CD8-positive, alpha-beta memory T cell (primary cell): ENCODE measurements at regions not wholly inside any gene's neighbourhood (a gene's known extent, or its start where the extent isn't known, plus 50 kb on each side); places are given as distances from the start of the nearest gene placed in this dataset.
A peak's percentile ranks its signal among the peaks of the same experiment; 100 is the strongest.

Experiments used
- CTCF ChIA-PET: fragments of 350-600 bp; sonication (Branson Sonifier 250); formaldehyde crosslinking; loops from one replicate; lab custom pipeline; 2021; ENCODE audit warnings: antibody characterized with exemption; lab: Charles Lee
- POLR2A ChIA-PET: fragments of 350-600 bp; sonication (Branson Sonifier 250); formaldehyde crosslinking; loops from one replicate; lab custom pipeline; 2021; ENCODE audit warnings: antibody characterized with exemption; lab: Charles Lee
- DNase-seq, 5 donors: peaks; one replicate each; pipeline versions ENCODE4 v3.0.0 to v3.0.0-alpha.2; 2020 to 2022; ENCODE audit warnings: mixed read lengths in 1 of 5
- H3K27ac ChIP-seq: one replicate; pipeline ENCODE4 v1.7.0; 2013; ENCODE audit warnings: low read depth, mild to moderate bottlenecking, low read length, moderate library complexity
- H3K27me3 ChIP-seq: 2 replicates; pipeline ENCODE4 v1.7.0; 2013; ENCODE audit warnings: low read length, mild to moderate bottlenecking; ENCODE audit not compliant: insufficient read depth, poor library complexity, severe bottlenecking
- H3K36me3 ChIP-seq: 2 replicates; pipeline ENCODE4 v1.7.0; 2013; ENCODE audit warnings: mild to moderate bottlenecking, low read length, moderate library complexity; ENCODE audit not compliant: insufficient read depth
- H3K4me1 ChIP-seq: 2 replicates; pipeline ENCODE4 v1.7.0; 2013; ENCODE audit warnings: mild to moderate bottlenecking, low read length, moderate library complexity; ENCODE audit not compliant: insufficient read depth
- H3K4me3 ChIP-seq: 2 replicates; pipeline ENCODE4 v1.7.0; 2013; ENCODE audit warnings: mild to moderate bottlenecking, low read length
- H3K9me3 ChIP-seq: 2 replicates; pipeline ENCODE4 v1.7.0; 2013; ENCODE audit warnings: mild to moderate bottlenecking, low read length
- H3K27ac Mint-ChIP-seq, 8 donors: one replicate each; pipeline ENCODE4 v1.8.0; 2020 to 2021; ENCODE audit warnings: mixed read lengths in 8 of 8, mild to moderate bottlenecking in 6 of 8, inconsistent platforms in 3 of 8, moderate library complexity in 3 of 8
- H3K27me3 Mint-ChIP-seq, 2 donors: one replicate each; pipeline ENCODE4 v1.8.0; 2020 to 2021; ENCODE audit warnings: mixed read lengths in 2 of 2, mild to moderate bottlenecking in 1 of 2, moderate library complexity in 1 of 2
- H3K36me3 Mint-ChIP-seq, 3 donors: one replicate each; pipeline ENCODE4 v1.8.0; 2020 to 2021; ENCODE audit warnings: mixed read lengths in 3 of 3, inconsistent platforms in 1 of 3, mild to moderate bottlenecking in 1 of 3
- H3K4me1 Mint-ChIP-seq, 3 donors: one replicate each; pipeline ENCODE4 v1.8.0; 2020 to 2021; ENCODE audit warnings: mixed read lengths in 3 of 3, inconsistent platforms in 1 of 3, mild to moderate bottlenecking in 1 of 3
- H3K4me3 Mint-ChIP-seq, 7 donors: one replicate each; pipeline ENCODE4 v1.8.0; 2020 to 2021; ENCODE audit warnings: mixed read lengths in 7 of 7, mild to moderate bottlenecking in 6 of 7, moderate library complexity in 4 of 7, inconsistent platforms in 2 of 7
- H3K9me3 Mint-ChIP-seq, 5 donors: one replicate each; pipeline ENCODE4 v1.8.0; 2020 to 2022; ENCODE audit warnings: mixed read lengths in 5 of 5, mild to moderate bottlenecking in 3 of 5, moderate library complexity in 2 of 5, inconsistent platforms in 1 of 5

GRCh38 chr2:217219164-217219520, 359.3 kb upstream of the TNP1 start:
- Mint-ChIP-seq H3K9me3 (no peaks in the 10 kb centered on the region), H3K27me3 (no peaks in the 10 kb centered on the region), H3K4me3 (no peak overlapping the region), H3K36me3 (no peaks in the 10 kb centered on the region), H3K4me1 (peaks cover 6 to 17% (median 11%) of the 10 kb centered on the region in 3 donors), H3K27ac (no peak overlapping the region)
- Histone ChIP-seq H3K27me3 (no peaks in the 10 kb centered on the region), H3K4me3 (no peak overlapping the region), H3K9me3 (no peaks in the 10 kb centered on the region), H3K36me3 (no peaks in the 10 kb centered on the region), H3K4me1 (no peaks in the 10 kb centered on the region), H3K27ac (no peak overlapping the region)
- no peak for DNase-seq
- ChIA-PET POLR2A (no interaction called here), CTCF (no interaction called here)

- POLR2A ChIA-PET = interaction anchor here (0.5 kb wide), 1 partner anchor 34 kb away, joined by 9 read pairs; no protein-coding TSS in a partner anchor
- Mint-ChIP-seq H3K9me3 (no peaks in the 10 kb centered on the region), H3K4me1 (peaks cover 4 to 14% (median 9%) of the 10 kb centered on the region in 3 donors), H3K27ac (peak overlapping the region in 1 of 8 donors; percentile 65), H3K27me3 (no peaks in the 10 kb centered on the region), H3K36me3 (no peaks in the 10 kb centered on the region), H3K4me3 (no peak overlapping the region)
- H3K27ac ChIP-seq = no peak overlapping the region
- H3K27me3 ChIP-seq = no peaks in the 10 kb centered on the region
- no peak overlapping the region for H3K4me3 ChIP-seq
- no peaks in the 10 kb centered on the region for H3K9me3 ChIP-seq
- H3K36me3 ChIP-seq = no peaks in the 10 kb centered on the region
- no peaks in the 10 kb centered on the region for H3K4me1 ChIP-seq
- no peak for DNase-seq
- CTCF ChIA-PET = no interaction called here
Observed at GRCh38 chr2:217218269-217219163, 358.7 kb upstream of the TNP1 start.

GRCh38 chr2:217216982-217217381, 357.1 kb upstream of the TNP1 start:
- Mint-ChIP-seq H3K27me3 (no peaks in the 10 kb centered on the region), H3K9me3 (no peaks in the 10 kb centered on the region), H3K4me3 (no peak overlapping the region), H3K36me3 (no peaks in the 10 kb centered on the region), H3K27ac (no peak overlapping the region), H3K4me1 (no peaks in the 10 kb centered on the region)
- Histone ChIP-seq H3K36me3 (no peaks in the 10 kb centered on the region), H3K27me3 (no peaks in the 10 kb centered on the region), H3K27ac (no peak overlapping the region), H3K4me3 (no peak overlapping the region), H3K9me3 (no peaks in the 10 kb centered on the region), H3K4me1 (no peaks in the 10 kb centered on the region)
- DNase-seq = no peak
- ChIA-PET CTCF (no interaction called here), POLR2A (no interaction called here)

- no peak for DNase-seq
- ChIA-PET POLR2A (no interaction called here), CTCF (no interaction called here)
- Histone ChIP-seq H3K36me3 (no peaks in the 10 kb centered on the region), H3K9me3 (no peaks in the 10 kb centered on the region), H3K4me3 (no peak overlapping the region), H3K27ac (no peak overlapping the region), H3K4me1 (no peaks in the 10 kb centered on the region), H3K27me3 (no peaks in the 10 kb centered on the region)
- Mint-ChIP-seq H3K27ac (peak overlapping the region in 1 of 8 donors; percentile 7), H3K9me3 (no peaks in the 10 kb centered on the region), H3K4me1 (no peaks in the 10 kb centered on the region), H3K36me3 (no peaks in the 10 kb centered on the region), H3K4me3 (no peak overlapping the region), H3K27me3 (no peaks in the 10 kb centered on the region)
Observed at GRCh38 chr2:217216316-217216715, 356.5 kb upstream of the TNP1 start.

GRCh38 chr2:217215877-217216276, 356.0 kb upstream of the TNP1 start:
- Mint-ChIP-seq H3K27ac (no peak overlapping the region), H3K36me3 (no peaks in the 10 kb centered on the region), H3K4me3 (no peak overlapping the region), H3K9me3 (no peaks in the 10 kb centered on the region), H3K27me3 (peaks cover 0 to 2% of the 10 kb centered on the region in 2 donors), H3K4me1 (no peaks in the 10 kb centered on the region)
- Histone ChIP-seq H3K4me1 (no peaks in the 10 kb centered on the region), H3K27me3 (no peaks in the 10 kb centered on the region), H3K36me3 (no peaks in the 10 kb centered on the region), H3K4me3 (no peak overlapping the region), H3K9me3 (no peaks in the 10 kb centered on the region), H3K27ac (no peak overlapping the region)
- ChIA-PET POLR2A (no interaction called here), CTCF (no interaction called here)
- DNase-seq = no peak

DNA sequence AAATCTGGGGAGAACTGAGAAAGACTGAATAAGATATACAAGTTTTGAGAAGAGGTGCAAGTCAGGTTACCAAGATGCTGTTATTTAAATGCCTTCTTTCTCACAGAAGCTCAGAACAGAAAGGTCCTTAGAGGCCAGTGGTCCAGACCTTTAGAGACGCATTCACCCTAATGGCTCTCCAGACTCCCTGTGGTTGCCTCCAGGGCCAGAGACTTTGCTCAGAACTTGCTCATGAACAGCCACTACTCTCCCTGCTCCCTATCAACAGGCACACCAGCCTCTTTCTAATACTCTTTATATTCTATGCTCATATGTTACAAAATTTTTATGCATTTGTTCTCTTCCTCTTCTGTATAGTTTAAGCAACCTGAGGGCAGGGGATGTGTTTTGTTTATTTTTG, 349.0 kb upstream of the TNP1 start:
- DNase-seq = no peak
- ChIA-PET POLR2A (no interaction called here), CTCF (no interaction called here)
- H3K36me3 Mint-ChIP-seq = no peaks in the 10 kb centered on the region
- Histone ChIP-seq H3K27me3 (no peaks in the 10 kb centered on the region), H3K36me3 (no peaks in the 10 kb centered on the region), H3K9me3 (no peaks in the 10 kb centered on the region), H3K4me1 (no peaks in the 10 kb centered on the region), H3K4me3 (no peak overlapping the region), H3K27ac (no peak overlapping the region)
- H3K27ac Mint-ChIP-seq = no peak overlapping the region
- H3K4me3 Mint-ChIP-seq = no peak overlapping the region
- peaks cover 0 to 11% (median 2%) of the 10 kb centered on the region in 5 donors for H3K9me3 Mint-ChIP-seq
- H3K27me3 Mint-ChIP-seq = peaks cover 12 to 20% of the 10 kb centered on the region in 2 donors
- H3K4me1 Mint-ChIP-seq = no peaks in the 10 kb centered on the region

DNA sequence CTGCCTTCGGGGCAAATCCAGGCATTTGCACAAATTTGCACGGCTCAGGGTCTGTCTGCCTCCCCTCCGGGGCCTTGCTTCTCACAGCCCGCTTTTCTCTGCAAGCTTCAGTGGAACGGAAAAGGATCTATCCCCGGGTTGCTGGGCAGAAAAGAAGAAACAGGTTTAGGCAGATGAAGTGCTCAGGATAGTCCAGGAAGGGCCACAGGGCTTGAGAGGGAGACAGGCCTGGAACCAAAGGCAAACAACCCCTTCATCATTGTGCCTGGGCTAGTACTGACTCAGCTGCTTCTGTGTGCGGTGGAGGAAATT, 347.8 kb upstream of the TNP1 start:
- no peaks in the 10 kb centered on the region for H3K27me3 ChIP-seq
- ChIA-PET CTCF (no interaction called here), POLR2A (no interaction called here)
- Mint-ChIP-seq H3K27ac (no peak overlapping the region), H3K9me3 (peaks cover 0 to 11% (median 3%) of the 10 kb centered on the region in 5 donors), H3K4me1 (no peaks in the 10 kb centered on the region), H3K4me3 (no peak overlapping the region), H3K36me3 (no peaks in the 10 kb centered on the region), H3K27me3 (peaks cover 12 to 20% of the 10 kb centered on the region in 2 donors)
- H3K4me1 ChIP-seq = no peaks in the 10 kb centered on the region
- H3K9me3 ChIP-seq = no peaks in the 10 kb centered on the region
- H3K36me3 ChIP-seq = no peaks in the 10 kb centered on the region
- no peak overlapping the region for H3K27ac ChIP-seq
- no peak overlapping the region for H3K4me3 ChIP-seq
- no peak for DNase-seq

DNA sequence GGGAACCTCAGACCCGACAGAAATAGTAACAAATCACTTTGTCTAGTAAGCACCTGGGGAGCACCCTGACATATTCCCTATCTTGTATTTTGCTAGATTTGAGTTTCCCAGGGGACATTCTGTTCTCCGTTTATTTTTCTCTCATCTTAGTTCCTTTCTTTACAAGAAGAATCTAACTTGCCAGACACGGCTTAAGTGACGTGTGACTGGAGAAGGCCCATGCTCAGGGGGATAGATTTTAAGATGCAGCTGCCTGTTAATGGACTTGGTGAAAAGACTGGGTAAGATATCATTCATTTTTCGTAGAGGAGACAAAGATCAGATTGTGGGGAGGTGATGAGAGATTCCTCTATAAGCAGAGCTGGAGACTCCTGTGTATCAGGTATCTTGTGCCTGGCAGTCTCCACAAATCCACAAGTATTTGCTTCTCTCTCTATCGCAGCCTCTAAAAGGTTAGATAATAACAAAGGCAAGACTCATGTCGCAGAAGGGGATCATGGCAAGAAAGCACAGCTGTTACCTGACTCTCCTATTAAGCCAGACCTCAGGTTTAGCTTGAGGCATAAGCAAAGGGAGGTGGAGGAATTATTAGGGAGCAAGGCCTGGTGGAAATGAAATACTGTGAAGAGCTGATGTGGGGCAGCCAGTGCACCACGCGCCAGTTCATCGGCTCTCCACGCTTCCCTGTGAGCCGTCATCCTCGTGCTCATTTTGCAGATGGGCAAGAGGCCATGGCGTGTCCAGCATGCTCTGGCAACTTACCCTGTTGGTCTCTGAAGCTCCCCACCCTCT, 347.2 kb upstream of the TNP1 start:
- POLR2A ChIA-PET = no interaction called here
- Mint-ChIP-seq H3K27ac (no peak overlapping the region), H3K4me1 (no peaks in the 10 kb centered on the region), H3K27me3 (peaks cover 12 to 20% of the 10 kb centered on the region in 2 donors), H3K4me3 (no peak overlapping the region), H3K9me3 (peaks cover 0 to 11% (median 4%) of the 10 kb centered on the region in 5 donors), H3K36me3 (no peaks in the 10 kb centered on the region)
- CTCF ChIA-PET = no interaction called here
- Histone ChIP-seq H3K27me3 (no peaks in the 10 kb centered on the region), H3K36me3 (no peaks in the 10 kb centered on the region), H3K4me1 (no peaks in the 10 kb centered on the region), H3K27ac (no peak overlapping the region), H3K9me3 (no peaks in the 10 kb centered on the region), H3K4me3 (no peak overlapping the region)
- no peak for DNase-seq
